Fibroblast of lung (primary cell): ENCODE measurements at regions not wholly inside any gene's neighbourhood (a gene's known extent, or its start where the extent isn't known, plus 50 kb on each side); places are given as distances from the start of the nearest gene placed in this dataset.

Source experiments
- DNase-seq, 2 donors: peaks; one replicate each; pipeline versions ENCODE4 v3.0.0 to v3.0.0-alpha.2; 2010; ENCODE audit warnings: low read depth in 2 of 2
- H2AFZ ChIP-seq: 2 replicates; pipeline ENCODE4 v1.5.1; 2012; ENCODE audit warnings: low read length, control low read depth, inconsistent platforms
- H3K27ac ChIP-seq: 2 replicates; pipeline ENCODE4 v1.5.1; 2011; ENCODE audit warnings: low read length, control low read depth; ENCODE audit not compliant: insufficient read depth
- H3K27me3 ChIP-seq: 2 replicates; pipeline ENCODE4 v1.5.1; 2011; ENCODE audit warnings: mild to moderate bottlenecking, low read length; ENCODE audit not compliant: control insufficient read depth, insufficient read depth
- H3K36me3 ChIP-seq: 2 replicates; pipeline ENCODE4 v1.5.1; 2011; ENCODE audit warnings: low read length; ENCODE audit not compliant: control insufficient read depth, insufficient read depth
- H3K4me1 ChIP-seq: 2 replicates; pipeline ENCODE4 v1.5.1; 2011; ENCODE audit warnings: low read length; ENCODE audit not compliant: control insufficient read depth, insufficient read depth; ENCODE audit errors: extremely low read depth
- H3K4me2 ChIP-seq: 2 replicates; pipeline ENCODE4 v1.5.1; 2011; ENCODE audit warnings: low read length, control low read depth; ENCODE audit not compliant: insufficient read depth; ENCODE audit errors: extremely low read depth
- H3K4me3 ChIP-seq, 4 experiments: fragments of 200-600 bp in 1 of 4; sonication (generic) in 1 of 4; replicated peaks in 1 of 4; 2 replicates each; pipeline ENCODE4 v1.5.1; 2011 to 2016; ENCODE audit warnings: low read length in 4 of 4, low read depth in 3 of 4, mild to moderate bottlenecking in 3 of 4, control low read depth in 2 of 4, inconsistent platforms in 1 of 4, mixed read lengths in 1 of 4; ENCODE audit not compliant: insufficient read depth in 1 of 4; ENCODE audit errors: control extremely low read depth in 1 of 4
- H3K79me2 ChIP-seq: 2 replicates; pipeline ENCODE4 v1.5.1; 2012; ENCODE audit warnings: mild to moderate bottlenecking, low read length, inconsistent platforms; ENCODE audit not compliant: control insufficient read depth, insufficient read depth
- H3K9ac ChIP-seq: 2 replicates; pipeline ENCODE4 v1.5.1; 2011; ENCODE audit warnings: mild to moderate bottlenecking, low read length, control low read depth; ENCODE audit not compliant: insufficient read depth
- H3K9me3 ChIP-seq: 2 replicates; pipeline ENCODE4 v1.5.1; 2012; ENCODE audit warnings: low read depth, low read length; ENCODE audit not compliant: control insufficient read depth, insufficient read depth
- H4K20me1 ChIP-seq: 2 replicates; pipeline ENCODE4 v1.5.1; 2011; ENCODE audit warnings: low read length; ENCODE audit not compliant: control insufficient read depth, insufficient read depth; ENCODE audit errors: extremely low read depth
- EZH2 ChIP-seq: IDR thresholded peaks from 2 replicates; pipeline ENCODE4 v1.5.1; 2012; ENCODE audit warnings: low read length, control low read depth, mild to moderate bottlenecking; ENCODE audit errors: missing control alignments
- TF ChIP-seq, protein P1 (sequence below), 2 donors: IDR thresholded peaks in 1 of 2; conservative IDR thresholded peaks in 1 of 2; 1 replicate in 1 of 2; 2 replicates in 1 of 2; pipeline ENCODE4 v1.5.1; 2011 to 2012; ENCODE audit warnings: low read length in 2 of 2, control low read depth in 1 of 2, inconsistent platforms in 1 of 2, low read depth in 1 of 2, mild to moderate bottlenecking in 1 of 2

DNA sequence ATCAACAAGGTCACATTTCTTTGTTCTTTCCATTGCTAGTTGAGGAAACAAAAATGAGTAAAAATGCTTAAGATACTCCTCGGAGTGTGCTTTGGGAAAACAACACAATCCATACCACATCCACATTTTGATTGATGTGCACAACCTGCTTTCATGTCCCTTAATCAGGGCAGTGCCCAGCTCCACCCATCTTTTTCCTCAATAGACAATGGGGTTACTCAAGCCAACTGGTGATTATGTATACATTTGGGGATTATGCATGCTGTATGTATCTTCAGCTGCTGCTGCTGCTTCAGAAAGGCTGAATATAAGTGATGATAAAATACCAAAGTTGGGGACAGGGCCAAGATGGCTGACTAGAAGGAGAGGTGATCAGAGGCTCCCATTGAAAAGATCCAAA is 155.2 kb upstream of the VGLL2 start:
- Histone ChIP-seq H3K4me1 (no peaks in the 10 kb centered on the region), H4K20me1 (no peaks in the 10 kb centered on the region), H3K36me3 (no peaks in the 10 kb centered on the region), H3K4me3 (no peak overlapping the region), H3K27me3 (no peaks in the 10 kb centered on the region), H3K9ac (no peak overlapping the region), H3K9me3 (no peaks in the 10 kb centered on the region), H3K4me2 (no peak overlapping the region), H3K27ac (no peak overlapping the region), H3K79me2 (no peaks in the 10 kb centered on the region), H2AFZ (no peak overlapping the region)
- no peak for TF ChIP-seq EZH2
- TF ChIP-seq, protein P1, sequence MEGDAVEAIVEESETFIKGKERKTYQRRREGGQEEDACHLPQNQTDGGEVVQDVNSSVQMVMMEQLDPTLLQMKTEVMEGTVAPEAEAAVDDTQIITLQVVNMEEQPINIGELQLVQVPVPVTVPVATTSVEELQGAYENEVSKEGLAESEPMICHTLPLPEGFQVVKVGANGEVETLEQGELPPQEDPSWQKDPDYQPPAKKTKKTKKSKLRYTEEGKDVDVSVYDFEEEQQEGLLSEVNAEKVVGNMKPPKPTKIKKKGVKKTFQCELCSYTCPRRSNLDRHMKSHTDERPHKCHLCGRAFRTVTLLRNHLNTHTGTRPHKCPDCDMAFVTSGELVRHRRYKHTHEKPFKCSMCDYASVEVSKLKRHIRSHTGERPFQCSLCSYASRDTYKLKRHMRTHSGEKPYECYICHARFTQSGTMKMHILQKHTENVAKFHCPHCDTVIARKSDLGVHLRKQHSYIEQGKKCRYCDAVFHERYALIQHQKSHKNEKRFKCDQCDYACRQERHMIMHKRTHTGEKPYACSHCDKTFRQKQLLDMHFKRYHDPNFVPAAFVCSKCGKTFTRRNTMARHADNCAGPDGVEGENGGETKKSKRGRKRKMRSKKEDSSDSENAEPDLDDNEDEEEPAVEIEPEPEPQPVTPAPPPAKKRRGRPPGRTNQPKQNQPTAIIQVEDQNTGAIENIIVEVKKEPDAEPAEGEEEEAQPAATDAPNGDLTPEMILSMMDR (conservative IDR thresholded peaks at IDR 0.05 in 1 of 2, IDR thresholded peaks at IDR 0.05 in 1 of 2; ENCODE audit: low read depth in 1 of 2, low read length in 2 of 2), result no peak
- DNase-seq, result no peak

DNA sequence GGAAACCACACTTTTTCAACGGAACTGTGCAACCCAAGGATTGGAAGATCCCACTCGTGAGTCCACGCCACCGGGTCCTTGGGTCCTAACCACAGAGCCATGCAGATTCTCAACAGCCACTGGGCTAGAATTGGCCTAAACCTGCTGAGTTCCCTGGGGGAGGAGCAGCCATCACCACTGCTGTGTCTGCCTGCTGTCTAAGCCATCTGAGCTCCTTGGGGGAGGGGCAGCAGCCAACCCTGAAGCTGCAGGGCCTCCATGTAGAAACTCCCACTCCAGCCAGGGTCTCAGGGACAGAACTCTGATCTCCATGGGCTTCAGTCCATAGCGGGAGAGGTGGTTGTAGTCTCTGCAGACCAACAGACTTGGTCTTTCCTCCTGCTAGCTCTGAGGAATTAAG is 154.6 kb upstream of the VGLL2 start:
- no peaks in the 10 kb centered on the region for H3K36me3 ChIP-seq
- no peaks in the 10 kb centered on the region for H3K27me3 ChIP-seq
- H3K9me3 ChIP-seq, result no peaks in the 10 kb centered on the region
- no peak overlapping the region for H3K27ac ChIP-seq
- no peak overlapping the region for H3K9ac ChIP-seq
- H3K79me2 ChIP-seq, result no peaks in the 10 kb centered on the region
- TF ChIP-seq, protein P1 (conservative IDR thresholded peaks at IDR 0.05 in 1 of 2, IDR thresholded peaks at IDR 0.05 in 1 of 2; ENCODE audit: low read depth in 1 of 2, low read length in 2 of 2), result no peak
- TF ChIP-seq EZH2, result no peak
- H3K4me3 ChIP-seq, result no peak overlapping the region
- H2AFZ ChIP-seq, result no peak overlapping the region
- no peaks in the 10 kb centered on the region for H3K4me1 ChIP-seq
- no peak overlapping the region for H3K4me2 ChIP-seq
- H4K20me1 ChIP-seq, result no peaks in the 10 kb centered on the region
- no peak for DNase-seq

DNA sequence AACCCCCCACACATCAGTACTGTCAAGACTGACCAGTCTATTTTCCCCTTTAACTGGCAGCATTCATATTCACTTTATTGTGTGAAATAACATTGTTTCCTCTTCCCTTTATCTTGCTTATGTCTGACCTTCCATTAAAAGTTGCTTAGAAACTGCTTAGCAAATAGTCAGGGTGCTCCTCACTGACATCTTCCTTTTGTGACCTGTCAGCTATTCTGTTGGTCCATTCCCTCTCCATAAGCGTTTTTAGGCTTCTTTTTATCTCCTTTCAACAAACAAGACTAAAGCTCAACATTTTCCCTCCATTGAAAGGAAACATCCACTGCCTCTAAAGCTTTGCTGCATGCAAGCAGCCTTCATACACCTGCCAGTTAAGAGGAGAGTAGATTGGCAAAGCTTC is 147.7 kb upstream of the VGLL2 start:
- no peaks in the 10 kb centered on the region for H4K20me1 ChIP-seq
- no peak overlapping the region for H2AFZ ChIP-seq
- no peaks in the 10 kb centered on the region for H3K4me1 ChIP-seq
- no peaks in the 10 kb centered on the region for H3K36me3 ChIP-seq
- no peaks in the 10 kb centered on the region for H3K27me3 ChIP-seq
- no peak for DNase-seq
- H3K4me2 ChIP-seq, result no peak overlapping the region
- H3K27ac ChIP-seq, result no peak overlapping the region
- TF ChIP-seq EZH2, result no peak
- TF ChIP-seq, protein P1 (conservative IDR thresholded peaks at IDR 0.05 in 1 of 2, IDR thresholded peaks at IDR 0.05 in 1 of 2; ENCODE audit: low read depth in 1 of 2, low read length in 2 of 2), result no peak
- no peaks in the 10 kb centered on the region for H3K79me2 ChIP-seq
- no peak overlapping the region for H3K9ac ChIP-seq
- no peak overlapping the region for H3K4me3 ChIP-seq
- no peaks in the 10 kb centered on the region for H3K9me3 ChIP-seq
